K562 (cell line): ENCODE measurements at regions not wholly inside any gene's neighbourhood (a gene's known extent, or its start where the extent isn't known, plus 50 kb on each side); places are given as distances from the start of the nearest gene placed in this dataset.
"Not testable (repeated sequence)": the region's sequence is repeated elsewhere in the genome, so short reads cannot be mapped to it uniquely, and the experiment has no call there.

Experiments
- ATAC-seq: fragments of 200-7000 bp; cut with Tn5 transposase; 3 replicates; pipeline ENCODE4 v1.9.1; 2020; ENCODE audit warnings: moderate library complexity
- BruUV-seq: library from RNA; stranded (reverse); fragments of 400-500 nt; replicated peaks from 2 replicates; lab custom pipeline; 2021; lab: Mats Ljungman, UMichigan
- CTCF ChIA-PET: fragments of 300-600 bp; formaldehyde crosslinking; extraction: SDS; loops from one replicate; lab custom pipeline; 2021; ENCODE audit warnings: low intra/inter-chr PET ratio; lab: Yijun Ruan, JAX
- POLR2A ChIA-PET: fragments of 300-600, 350-650 bp; sonication (Branson Sonifier 250); formaldehyde crosslinking; extraction: SDS; loops from one replicate; lab custom pipeline; 2021; ENCODE audit warnings: antibody characterized with exemption, inconsistent platforms; lab: Yijun Ruan, JAX
- DNase-seq, 4 experiments: peaks; one replicate each; pipeline versions ENCODE4 v3.0.0 to v3.0.0-alpha.2; 2011 to 2018; ENCODE audit warnings: low spot score in 3 of 4, mixed read lengths in 3 of 4; ENCODE audit errors: extremely low read depth in 1 of 4
- FAIRE-seq: peaks from 2 replicates; lab custom pipeline; 2011; peaks lifted over from hg19 to GRCh38; lab: Jason Lieb, UNC
- H2AFZ ChIP-seq: 2 replicates; pipeline ENCODE4 v1.6.0; 2011; ENCODE audit warnings: low read depth, low read length, control low read depth, inconsistent platforms
- H3K27ac ChIP-seq: fragments of 200-600 bp; 3 replicates; pipeline ENCODE4 v1.8.0; 2011; ENCODE audit warnings: low read depth, mild to moderate bottlenecking, control low read depth, inconsistent platforms, low read length, moderate library complexity, mixed read lengths; ENCODE audit errors: extremely low read depth
- H3K27me3 ChIP-seq, 2 experiments: fragments of 300-600 bp in 1 of 2; 2 replicates in 1 of 2; 3 replicates in 1 of 2; pipeline versions ENCODE4 v1.6.0 to v1.8.0; 2011; ENCODE audit warnings: inconsistent platforms in 2 of 2, low read length in 2 of 2, mild to moderate bottlenecking in 1 of 2, mixed read lengths in 1 of 2, moderate library complexity in 1 of 2; ENCODE audit not compliant: control insufficient read depth in 2 of 2, insufficient read depth in 2 of 2
- H3K36me3 ChIP-seq: fragments of 300-600 bp; 3 replicates; pipeline ENCODE4 v1.8.0; 2011; ENCODE audit warnings: mild to moderate bottlenecking, low read length, inconsistent platforms; ENCODE audit not compliant: control insufficient read depth, insufficient read depth
- H3K4me1 ChIP-seq, 2 experiments: fragments of 200-600 bp in 1 of 2; replicated peaks in 1 of 2; 2 replicates in 1 of 2; 3 replicates in 1 of 2; pipeline versions ENCODE4 v1.5.1 to v1.8.0; 2011; ENCODE audit warnings: inconsistent platforms in 2 of 2, low read length in 2 of 2, mild to moderate bottlenecking in 1 of 2, mixed read lengths in 1 of 2, moderate library complexity in 1 of 2; ENCODE audit not compliant: control insufficient read depth in 2 of 2, insufficient read depth in 2 of 2
- H3K4me2 ChIP-seq: 2 replicates; pipeline ENCODE4 v1.6.1; 2011; ENCODE audit warnings: low read length, control low read depth, inconsistent platforms, mixed read lengths; ENCODE audit not compliant: insufficient read depth
- H3K4me3 ChIP-seq: fragments of 200-600 bp; sonication (generic), shearing (Covaris generic); 2 replicates; pipeline ENCODE4 v1.5.1; 2016; ENCODE audit warnings: control low read depth, inconsistent platforms
- H3K79me2 ChIP-seq: fragments of 200-600 bp; 3 replicates; pipeline ENCODE4 v1.8.0; 2011; ENCODE audit warnings: low read length, inconsistent platforms; ENCODE audit not compliant: control insufficient read depth, insufficient read depth
- H3K9ac ChIP-seq, 2 experiments: 2 replicates each; pipeline versions ENCODE4 v1.6.0 to v1.6.1; 2011; ENCODE audit warnings: low read depth in 2 of 2, low read length in 2 of 2, control low read depth in 1 of 2, inconsistent platforms in 1 of 2, mild to moderate bottlenecking in 1 of 2, mixed read lengths in 1 of 2; ENCODE audit not compliant: insufficient read depth in 1 of 2
- H3K9me1 ChIP-seq: one replicate; pipeline ENCODE4 v1.6.0; 2011; ENCODE audit warnings: inconsistent platforms, mild to moderate bottlenecking, low read length, moderate library complexity; ENCODE audit not compliant: control insufficient read depth, insufficient read depth
- H3K9me3 ChIP-seq: replicated peaks from 2 replicates; pipeline ENCODE4 v1.5.1; 2011; ENCODE audit warnings: low read depth, low read length, inconsistent platforms; ENCODE audit not compliant: control insufficient read depth, insufficient read depth
- H4K20me1 ChIP-seq: replicated peaks from 2 replicates; pipeline ENCODE4 v1.6.1; 2011; ENCODE audit warnings: low read length, inconsistent platforms, mixed read lengths; ENCODE audit not compliant: control insufficient read depth, insufficient read depth
- BCOR ChIP-seq: fragments of 450-650 bp; IDR thresholded peaks from 2 replicates; pipeline ENCODE4 v1.6.1; 2016
- CEBPG ChIP-seq, 3 experiments: fragments of 200-800 bp in 1 of 3; sonication (Bioruptor generic) in 1 of 3; sonication (generic) in 1 of 3; formaldehyde crosslinking in 1 of 3; IDR thresholded peaks in 2 of 3; conservative IDR thresholded peaks in 1 of 3; 2 replicates each; pipeline versions ENCODE4 v1.6.1 to v1.8.0; 2016 to 2022; ENCODE audit warnings: missing compliant biosample characterization in 2 of 3, missing genetic modification characterization in 2 of 3, mild to moderate bottlenecking in 1 of 3, missing genetic modification reagents in 1 of 3
- E2F3 ChIP-seq: fragments of 250-450 bp; sonication (Bioruptor Pico); IDR thresholded peaks from 2 replicates; pipeline ENCODE4 v1.4.0; 2020; ENCODE audit warnings: mild to moderate bottlenecking
- ELF2 ChIP-seq: fragments of 250-450 bp; sonication (Bioruptor Pico); IDR thresholded peaks from 2 replicates; pipeline ENCODE4 v1.5.0; 2021; ENCODE audit warnings: mild to moderate bottlenecking
- HDAC2 ChIP-seq: fragments of 450-650 bp; IDR thresholded peaks from 2 replicates; pipeline ENCODE4 v1.6.1; 2016; ENCODE audit warnings: mild to moderate bottlenecking
- KDM1A ChIP-seq, 2 experiments: fragments of 450-650 bp; IDR thresholded peaks; 2 replicates each; pipeline ENCODE4 v1.6.1; 2016; ENCODE audit warnings: mild to moderate bottlenecking in 2 of 2
- MAZ ChIP-seq, 2 experiments: fragments of 450-650 bp in 1 of 2; sonication (generic) in 1 of 2; formaldehyde crosslinking; IDR thresholded peaks in 1 of 2; conservative IDR thresholded peaks in 1 of 2; 2 replicates each; pipeline versions ENCODE4 v1.4.0 to v1.5.0; 2020; ENCODE audit warnings: mild to moderate bottlenecking in 1 of 2, missing genetic modification reagents in 1 of 2
- NCOR1 ChIP-seq: fragments of 450-650 bp; IDR thresholded peaks from 2 replicates; pipeline ENCODE4 v1.6.1; 2016; ENCODE audit warnings: mild to moderate bottlenecking, moderate library complexity
- PHF20 ChIP-seq: fragments of 450-650 bp; IDR thresholded peaks from 2 replicates; pipeline ENCODE4 v1.6.1; 2018; ENCODE audit not compliant: partially characterized antibody
- PKNOX1 ChIP-seq: fragments of 450-650 bp; IDR thresholded peaks from 2 replicates; pipeline ENCODE4 v1.6.1; 2016
- RBM25 ChIP-seq: fragments of 200-400 bp; formaldehyde crosslinking; IDR thresholded peaks from 2 replicates; pipeline ENCODE4 v1.6.1; 2018; ENCODE audit warnings: low read length, low read depth, moderate library complexity; ENCODE audit not compliant: severe bottlenecking
- RNF219 ChIP-seq: fragments of 250-450 bp; sonication (Bioruptor Pico); IDR thresholded peaks from 2 replicates; pipeline ENCODE4 v1.5.0; 2022; ENCODE audit warnings: mild to moderate bottlenecking
- SMARCA5 ChIP-seq: fragments of 450-650 bp; IDR thresholded peaks from 2 replicates; pipeline ENCODE4 v1.6.1; 2016
- ZNF146 ChIP-seq: IDR thresholded peaks from one replicate; pipeline ENCODE4 v1.6.1; 2018; ENCODE audit warnings: missing compliant biosample characterization; ENCODE audit not compliant: unreplicated experiment
- WGBS: fragments of 100-300 bp; shearing (Covaris generic); methylation state at CpG from one replicate; pipeline ENCODE4 v1.1.6; 2016; ENCODE audit warnings: low coverage, mixed read lengths; ENCODE audit not compliant: insufficient coverage; ENCODE audit errors: missing lambda C conversion rate; 5-methylcytosine and 5-hydroxymethylcytosine counted together
- in situ Hi-C: fragments of 300-500 bp; cut with MboI; formaldehyde crosslinking; loops from 4 replicates; pipeline ENCODE4 v1.15.0; 2018; ENCODE audit warnings: inconsistent platforms, mixed read lengths
- intact Hi-C: fragments of 100-400 bp; cut with micrococcal nuclease; formaldehyde crosslinking; loops from 2 replicates; pipeline ENCODE4 v1.14.2; 2022

GRCh38 chr7:106554623-106555022, 106.3 kb downstream of the CCDC71L start:
- H3K79me2 ChIP-seq, H3K4me3 ChIP-seq, CTCF ChIA-PET, H3K9ac ChIP-seq, H2AFZ ChIP-seq, H3K9me3 ChIP-seq, H4K20me1 ChIP-seq, FAIRE-seq, DNase-seq, intact Hi-C loops, H3K4me2 ChIP-seq, H3K9me1 ChIP-seq, BruUV-seq, in situ Hi-C loops, H3K36me3 ChIP-seq, H3K27ac ChIP-seq, ATAC-seq, H3K27me3 ChIP-seq: not testable (repeated sequence)
- TF ChIP-seq BCOR (peak; percentile 95), E2F3 (CRISPR knock-in tag) (0 out of 2 replicates have a peak, but pooled peaks have one; percentile 33), PHF20 (peak; percentile 17), RBM25 (peak; percentile 43), KDM1A (IDR thresholded peaks at IDR 0.05) (peak; percentile 66 to 86), ZNF146 (CRISPR knock-in tag) (peak; percentile 97), HDAC2 (0 out of 2 replicates have a peak, but pooled peaks have one; percentile 49), SMARCA5 (peak; percentile 90)
- peaks cover 3 to 30% of the 10 kb centered on the region in 2 experiments; a peak in 4 of 5 replicates for H3K4me1 ChIP-seq
- 94% methylated on average over 1 of the region's 1 CpG for WGBS
- POLR2A ChIA-PET, result interaction anchor here (1.1 kb wide), 1 partner anchor 21 kb away, joined by 4 read pairs; no protein-coding TSS in a partner anchor

GRCh38 chr7:106553446-106553836, 107.5 kb downstream of the CCDC71L start:
- ChIA-PET POLR2A (interaction anchor here (1.1 to 1.7 kb wide), 4 partner anchors 10 to 106 kb away, joined by 4 to 6 read pairs (median 6); no protein-coding TSS in a partner anchor), CTCF (no interaction called here)
- BruUV-seq, result no TSS peak
- Histone ChIP-seq H3K4me3 (no peak overlapping the region), H3K36me3 (no peaks in the 10 kb centered on the region), H2AFZ (peak overlapping the region; percentile 54), H3K4me1 (peaks cover 3 to 30% of the 10 kb centered on the region in 2 experiments; a peak in 4 of 5 replicates), H3K79me2 (no peaks in the 10 kb centered on the region), H3K27ac (peak overlapping the region; percentile 35; the same call in 2 of the 3 replicates), H3K9me3 (no peaks in the 10 kb centered on the region), H3K9me1 (no peaks in the 10 kb centered on the region), H3K9ac (no peak overlapping the region), H3K27me3 (no peaks in the 10 kb centered on the region), H4K20me1 (no peaks in the 10 kb centered on the region), H3K4me2 (0 out of 2 replicates have a peak overlapping the region, but pooled peaks have one; percentile 4)
- peak; percentile 93 for ATAC-seq
- 6% methylated on average over 3 of the region's 3 CpGs for WGBS
- intact Hi-C loops (no loop called here), in situ Hi-C loops (no loop called here)
- peak in 2 of 4 experiments; percentile 71 to 77 for DNase-seq
- peak; percentile 57 for FAIRE-seq
- TF ChIP-seq RNF219 (CRISPR knock-in tag) (no peak), NCOR1 (peak; percentile 30; the same call in 1 of the 2 replicates), CEBPG (CRISPR knock-in tag; IDR thresholded peaks at IDR 0.05) (no peak), CEBPG (tag; conservative IDR thresholded peaks at IDR 0.05 in 1 of 2, IDR thresholded peaks at IDR 0.05 in 1 of 2) (peak in 1 of 2 experiments; percentile 45; a peak in 1 of 4 replicates), ELF2 (CRISPR knock-in tag) (no peak), PKNOX1 (peak; percentile 36), MAZ (CRISPR knock-in tag; conservative IDR thresholded peaks at IDR 0.05 in 1 of 2, IDR thresholded peaks at IDR 0.05 in 1 of 2) (peak in 1 of 2 experiments; percentile 47; a peak in 1 of 4 replicates)
